HEK293T (cell line): ENCODE measurements at regions not wholly inside any gene's neighbourhood (a gene's known extent, or its start where the extent isn't known, plus 50 kb on each side); places are given as distances from the start of the nearest gene placed in this dataset.

Source experiments
- BHLHE40 ChIP-seq: fragments of 450-650 bp; IDR thresholded peaks from 2 replicates; pipeline ENCODE4 v1.6.1; 2016; ENCODE audit warnings: mild to moderate bottlenecking, moderate library complexity, borderline replicate concordance
- CTBP1 ChIP-seq: fragments of 450-650 bp; IDR thresholded peaks from 2 replicates; pipeline ENCODE4 v1.6.1; 2016; ENCODE audit warnings: borderline replicate concordance
- FOXA1 ChIP-seq: fragments of 450-650 bp; IDR thresholded peaks from 2 replicates; pipeline ENCODE4 v1.6.1; 2016; ENCODE audit warnings: mild to moderate bottlenecking
- HDGF ChIP-seq: fragments of 450-650 bp; IDR thresholded peaks from 2 replicates; pipeline ENCODE4 v1.6.1; 2017; ENCODE audit warnings: antibody characterized with exemption, borderline replicate concordance
- L3MBTL2 ChIP-seq: fragments of 450-650 bp; conservative IDR thresholded peaks from 2 replicates; pipeline ENCODE4 v1.6.1; 2016; ENCODE audit warnings: mild to moderate bottlenecking
- SUZ12 ChIP-seq: fragments of 450-650 bp; IDR thresholded peaks from 2 replicates; pipeline ENCODE4 v1.6.1; 2016; ENCODE audit warnings: mild to moderate bottlenecking
- TARDBP ChIP-seq: fragments of 450-650 bp; IDR thresholded peaks from 2 replicates; pipeline ENCODE4 v1.6.1; 2016
- ZNF384 ChIP-seq: fragments of 450-650 bp; IDR thresholded peaks from 2 replicates; pipeline ENCODE4 v1.6.1; 2016

- TF ChIP-seq L3MBTL2 (no peak), FOXA1 (no peak), ZNF384 (no peak), SUZ12 (no peak), TARDBP (no peak), CTBP1 (no peak), HDGF (no peak), BHLHE40 (no peak)
These were observed 170.7 kb upstream of the TSHZ3 start for GRCh38 chr19:31519908-31520307.
